ENCODE measurements at regions not wholly inside any gene's neighbourhood (a gene's known extent, or its start where the extent isn't known, plus 50 kb on each side); places are given as distances from the start of the nearest gene placed in this dataset.

GRCh38 chr11:120031156-120031555 is 106.8 kb downstream of the TRIM29 start:
- H3K9ac ChIP-seq (ENCODE audit: low read depth, low read length, poor library complexity, severe bottlenecking), result no peak overlapping the region
- no peak overlapping the region for H2AFZ ChIP-seq (ENCODE audit: low read length)
- no peaks in the 10 kb centered on the region for H3K27me3 ChIP-seq (ENCODE audit: insufficient read depth, low read length, poor library complexity, severe bottlenecking)
- no peaks in the 10 kb centered on the region for H3K36me3 ChIP-seq (ENCODE audit: insufficient read depth, low read length)
- H3K9me2 ChIP-seq (replicated peaks; ENCODE audit: low read depth, low read length), result no peaks in the 10 kb centered on the region
- no peaks in the 10 kb centered on the region for H3K79me2 ChIP-seq (ENCODE audit: insufficient read depth, low read length)
- no peaks in the 10 kb centered on the region for H4K20me1 ChIP-seq (ENCODE audit: insufficient read depth, low read length, poor library complexity, severe bottlenecking)
- peaks cover 19% of the 10 kb centered on the region for H3K4me1 ChIP-seq (ENCODE audit: insufficient read depth, low read length, poor library complexity, severe bottlenecking)
- no peak overlapping the region for H3K4me3 ChIP-seq (ENCODE audit: low read length, poor library complexity, severe bottlenecking)
- no peaks in the 10 kb centered on the region for H3K9me3 ChIP-seq (ENCODE audit: insufficient read depth, low read depth, low read length)
- no peak for TF ChIP-seq EZH2phosphoT487 (IDR thresholded peaks at IDR 0.05; ENCODE audit: borderline replicate concordance)
- H3K4me2 ChIP-seq (ENCODE audit: low read depth, low read length, poor library complexity, severe bottlenecking), result no peak overlapping the region
- 0 out of 2 replicates have a peak, but pooled peaks cover 2% of the 10 kb centered on the region for H3F3A ChIP-seq (ENCODE audit: low read depth)

GRCh38 chr11:120030411-120030810 is 107.5 kb downstream of the TRIM29 start:
- Histone ChIP-seq H3K27me3 (ENCODE audit: insufficient read depth, low read length, poor library complexity, severe bottlenecking) (no peaks in the 10 kb centered on the region), H3K79me2 (ENCODE audit: insufficient read depth, low read length) (no peaks in the 10 kb centered on the region), H3K9me3 (ENCODE audit: insufficient read depth, low read depth, low read length) (no peaks in the 10 kb centered on the region), H3K9me2 (replicated peaks; ENCODE audit: low read depth, low read length) (no peaks in the 10 kb centered on the region), H3K4me2 (ENCODE audit: low read depth, low read length, poor library complexity, severe bottlenecking) (no peak overlapping the region), H3K4me3 (ENCODE audit: low read length, poor library complexity, severe bottlenecking) (no peak overlapping the region), H3K9ac (ENCODE audit: low read depth, low read length, poor library complexity, severe bottlenecking) (no peak overlapping the region), H3K4me1 (ENCODE audit: insufficient read depth, low read length, poor library complexity, severe bottlenecking) (peaks cover 19% of the 10 kb centered on the region), H3F3A (ENCODE audit: low read depth) (0 out of 2 replicates have a peak, but pooled peaks cover 2% of the 10 kb centered on the region), H3K36me3 (ENCODE audit: insufficient read depth, low read length) (no peaks in the 10 kb centered on the region), H4K20me1 (ENCODE audit: insufficient read depth, low read length, poor library complexity, severe bottlenecking) (no peaks in the 10 kb centered on the region), H2AFZ (ENCODE audit: low read length) (no peak overlapping the region)
- TF ChIP-seq CTCF (conservative IDR thresholded peaks at IDR 0.05; ENCODE audit: low read length) (no peak), EZH2phosphoT487 (IDR thresholded peaks at IDR 0.05; ENCODE audit: borderline replicate concordance) (no peak)

- no peaks in the 10 kb centered on the region for H3K27me3 ChIP-seq (ENCODE audit: insufficient read depth, low read length, poor library complexity, severe bottlenecking)
- no peaks in the 10 kb centered on the region for H3K9me2 ChIP-seq (replicated peaks; ENCODE audit: low read depth, low read length)
- peaks cover 19% of the 10 kb centered on the region for H3K4me1 ChIP-seq (ENCODE audit: insufficient read depth, low read length, poor library complexity, severe bottlenecking)
- H4K20me1 ChIP-seq (ENCODE audit: insufficient read depth, low read length, poor library complexity, severe bottlenecking), result no peaks in the 10 kb centered on the region
- no peak overlapping the region for H3K9ac ChIP-seq (ENCODE audit: low read depth, low read length, poor library complexity, severe bottlenecking)
- H3K36me3 ChIP-seq (ENCODE audit: insufficient read depth, low read length), result no peaks in the 10 kb centered on the region
- H3K4me2 ChIP-seq (ENCODE audit: low read depth, low read length, poor library complexity, severe bottlenecking), result no peak overlapping the region
- no peak overlapping the region for H2AFZ ChIP-seq (ENCODE audit: low read length)
- H3K9me3 ChIP-seq (ENCODE audit: insufficient read depth, low read depth, low read length), result no peaks in the 10 kb centered on the region
- H3K4me3 ChIP-seq (ENCODE audit: low read length, poor library complexity, severe bottlenecking), result no peak overlapping the region
- no peaks in the 10 kb centered on the region for H3K79me2 ChIP-seq (ENCODE audit: insufficient read depth, low read length)
- TF ChIP-seq EZH2phosphoT487 (IDR thresholded peaks at IDR 0.05; ENCODE audit: borderline replicate concordance) (no peak), CTCF (conservative IDR thresholded peaks at IDR 0.05; ENCODE audit: low read length) (no peak)
- H3F3A ChIP-seq (ENCODE audit: low read depth), result 0 out of 2 replicates have a peak, but pooled peaks cover 2% of the 10 kb centered on the region
These were observed 108.6 kb downstream of the TRIM29 start for GRCh38 chr11:120029321-120029720.

GRCh38 chr11:120028897-120029258 is 109.0 kb downstream of the TRIM29 start:
- Histone ChIP-seq H3F3A (ENCODE audit: low read depth) (0 out of 2 replicates have a peak, but pooled peaks cover 2% of the 10 kb centered on the region), H4K20me1 (ENCODE audit: insufficient read depth, low read length, poor library complexity, severe bottlenecking) (no peaks in the 10 kb centered on the region), H3K4me3 (ENCODE audit: low read length, poor library complexity, severe bottlenecking) (no peak overlapping the region), H3K9me2 (replicated peaks; ENCODE audit: low read depth, low read length) (no peaks in the 10 kb centered on the region), H3K4me2 (ENCODE audit: low read depth, low read length, poor library complexity, severe bottlenecking) (no peak overlapping the region), H2AFZ (ENCODE audit: low read length) (no peak overlapping the region), H3K9me3 (ENCODE audit: insufficient read depth, low read depth, low read length) (no peaks in the 10 kb centered on the region), H3K79me2 (ENCODE audit: insufficient read depth, low read length) (no peaks in the 10 kb centered on the region), H3K9ac (ENCODE audit: low read depth, low read length, poor library complexity, severe bottlenecking) (no peak overlapping the region), H3K4me1 (ENCODE audit: insufficient read depth, low read length, poor library complexity, severe bottlenecking) (peaks cover 19% of the 10 kb centered on the region), H3K36me3 (ENCODE audit: insufficient read depth, low read length) (no peaks in the 10 kb centered on the region), H3K27me3 (ENCODE audit: insufficient read depth, low read length, poor library complexity, severe bottlenecking) (no peaks in the 10 kb centered on the region)
- TF ChIP-seq CTCF (conservative IDR thresholded peaks at IDR 0.05; ENCODE audit: low read length) (no peak), EZH2phosphoT487 (IDR thresholded peaks at IDR 0.05; ENCODE audit: borderline replicate concordance) (no peak)

Data from Loucy (cell line).